GM19043 (cell line): ENCODE measurements at regions not wholly inside any gene's neighbourhood (a gene's known extent, or its start where the extent isn't known, plus 50 kb on each side); places are given as distances from the start of the nearest gene placed in this dataset.
"Not testable (repeated sequence)": the region's sequence is repeated elsewhere in the genome, so short reads cannot be mapped to it uniquely, and the experiment has no call there.

Experiments
- ATAC-seq: cut with Tn5 transposase; IDR thresholded peaks from one replicate; pipeline ENCODE4 v1.9.1; 2021; ENCODE audit warnings: low read depth; ENCODE audit not compliant: unreplicated experiment

- ATAC-seq: no peak
Measured at GRCh38 chr5:27748847-27749246, 710.5 kb upstream of the CDH9 start.

DNA sequence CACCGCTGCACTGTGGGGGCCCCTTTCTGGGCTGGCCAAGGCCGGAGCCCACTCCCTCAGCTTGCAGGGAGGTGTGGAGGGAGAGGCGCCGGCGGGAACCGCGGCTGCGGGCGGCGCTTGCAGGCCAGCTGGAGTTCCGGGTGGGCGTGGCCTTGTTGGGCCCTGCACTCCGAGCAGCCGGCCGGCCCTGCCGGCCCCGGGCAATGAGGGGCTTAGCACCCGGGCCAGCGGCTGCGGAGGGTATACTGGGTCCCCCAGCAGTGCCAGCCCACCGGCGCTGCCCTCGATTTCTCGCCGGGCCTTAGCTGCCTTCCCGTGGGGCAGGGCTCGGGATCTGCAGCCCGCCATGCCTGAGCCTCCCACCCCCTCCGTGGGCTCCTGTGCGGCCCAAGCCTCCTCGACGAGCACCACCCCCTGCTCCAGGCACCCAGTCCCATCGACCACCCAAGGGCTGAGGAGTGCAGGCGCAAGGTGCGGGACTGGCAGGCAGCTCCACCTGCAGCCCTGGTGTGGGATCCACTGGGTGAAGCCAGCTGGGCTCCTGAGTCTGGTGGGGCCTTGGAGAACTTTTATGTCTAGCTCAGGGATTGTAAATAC, 705.1 kb upstream of the CDH9 start:
- ATAC-seq: not testable (repeated sequence)

DNA sequence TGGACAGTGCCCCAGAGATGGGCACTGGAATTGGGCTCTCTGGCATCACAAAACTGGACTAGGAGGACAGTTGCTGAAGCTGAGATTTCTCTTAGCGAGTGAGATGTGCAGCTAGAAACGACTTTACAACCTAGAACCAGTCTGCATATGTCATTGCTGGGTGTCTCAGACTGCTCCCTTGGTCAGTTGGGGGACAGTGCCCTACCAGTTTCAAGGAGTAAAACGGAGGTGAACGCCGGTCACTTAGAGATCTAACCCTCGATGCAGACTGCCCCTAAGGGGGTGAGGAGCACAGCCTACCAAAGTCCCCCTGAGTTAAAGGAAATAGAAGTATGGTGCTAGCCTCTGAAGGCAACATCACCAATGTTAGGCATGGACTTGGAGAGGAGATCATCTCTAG, 704.4 kb upstream of the CDH9 start:
- no peak for ATAC-seq

DNA sequence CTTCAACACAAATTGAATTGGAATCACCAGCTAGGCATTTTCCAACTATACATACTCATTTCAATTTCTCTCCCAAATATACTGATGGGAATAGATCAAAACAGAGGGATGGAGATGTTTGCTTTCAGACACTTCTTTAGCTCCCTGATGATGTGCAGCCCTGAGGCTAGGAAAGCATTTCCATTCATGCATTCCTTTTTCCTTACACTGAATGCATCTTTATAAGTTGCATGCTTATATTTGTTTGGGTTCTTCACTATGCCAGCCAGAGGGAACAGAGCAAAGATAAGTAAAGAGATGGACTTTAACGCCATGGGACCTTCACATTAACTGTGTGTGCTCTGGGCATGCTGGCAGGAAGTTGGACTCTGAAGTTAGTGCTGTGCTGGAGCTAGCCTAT, 696.5 kb upstream of the CDH9 start:
- no peak for ATAC-seq

DNA sequence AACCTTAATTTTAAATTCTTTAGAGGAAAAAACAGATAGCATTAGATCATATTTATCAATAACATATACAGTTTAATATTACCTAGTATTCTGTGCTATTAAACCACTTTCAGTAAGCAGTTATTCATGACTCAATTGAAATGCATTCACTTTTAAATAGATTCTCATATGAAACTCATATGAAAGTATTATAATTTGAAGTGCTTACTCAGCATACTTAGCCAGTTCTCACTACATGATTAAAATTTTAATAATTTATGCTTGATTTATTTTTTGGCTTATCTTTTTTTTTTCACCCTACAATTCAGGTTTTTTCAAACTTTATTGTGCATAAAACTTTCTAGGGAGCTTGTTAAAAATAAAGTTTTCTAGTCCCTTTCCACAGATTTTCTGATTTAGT, 694.9 kb upstream of the CDH9 start:
- no peak for ATAC-seq

- ATAC-seq: no peak
Measured at GRCh38 chr5:27727254-27727653, 688.9 kb upstream of the CDH9 start.

DNA sequence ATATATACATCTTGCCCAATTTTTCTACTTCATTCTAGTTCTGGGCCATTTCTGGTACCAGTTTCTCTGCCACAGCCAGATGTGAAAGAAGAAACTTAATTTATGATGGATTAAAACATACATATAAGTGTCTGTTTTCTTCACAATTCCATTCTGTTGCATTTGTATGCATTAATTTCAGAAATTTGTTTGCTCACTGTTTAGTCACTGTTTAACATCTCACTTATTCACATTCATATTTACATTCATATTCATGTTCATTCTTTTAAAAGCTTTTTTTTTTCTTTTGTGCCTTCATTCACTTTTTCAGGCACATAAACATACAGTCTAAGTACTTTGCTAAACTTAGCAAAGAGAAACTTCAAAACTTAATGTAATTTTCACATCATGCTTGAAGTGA, 684.0 kb upstream of the CDH9 start:
- ATAC-seq: no peak

GRCh38 chr5:27708534-27708933, 670.1 kb upstream of the CDH9 start:
- no peak for ATAC-seq

DNA sequence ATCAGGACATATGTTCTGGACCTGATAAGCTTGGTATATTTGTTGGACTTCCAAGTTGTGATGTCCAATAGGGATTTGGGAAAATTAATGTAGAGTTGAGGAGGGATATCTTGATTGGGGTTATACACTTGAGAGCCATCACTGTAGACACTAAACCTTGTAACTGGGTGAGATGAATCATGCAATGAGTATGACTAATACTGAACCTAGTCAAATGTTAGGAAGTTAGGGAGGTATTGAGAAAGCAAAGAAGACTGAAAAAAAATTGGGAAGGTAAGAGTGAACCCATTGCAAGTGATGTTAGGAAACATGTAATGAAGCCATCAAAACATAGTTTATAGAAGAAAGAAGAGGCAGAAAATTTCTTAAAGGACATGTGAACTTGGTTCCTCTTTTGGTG, 668.4 kb upstream of the CDH9 start:
- no peak for ATAC-seq

- ATAC-seq: no peak
Measured at GRCh38 chr5:27705661-27706060, 667.3 kb upstream of the CDH9 start.

DNA sequence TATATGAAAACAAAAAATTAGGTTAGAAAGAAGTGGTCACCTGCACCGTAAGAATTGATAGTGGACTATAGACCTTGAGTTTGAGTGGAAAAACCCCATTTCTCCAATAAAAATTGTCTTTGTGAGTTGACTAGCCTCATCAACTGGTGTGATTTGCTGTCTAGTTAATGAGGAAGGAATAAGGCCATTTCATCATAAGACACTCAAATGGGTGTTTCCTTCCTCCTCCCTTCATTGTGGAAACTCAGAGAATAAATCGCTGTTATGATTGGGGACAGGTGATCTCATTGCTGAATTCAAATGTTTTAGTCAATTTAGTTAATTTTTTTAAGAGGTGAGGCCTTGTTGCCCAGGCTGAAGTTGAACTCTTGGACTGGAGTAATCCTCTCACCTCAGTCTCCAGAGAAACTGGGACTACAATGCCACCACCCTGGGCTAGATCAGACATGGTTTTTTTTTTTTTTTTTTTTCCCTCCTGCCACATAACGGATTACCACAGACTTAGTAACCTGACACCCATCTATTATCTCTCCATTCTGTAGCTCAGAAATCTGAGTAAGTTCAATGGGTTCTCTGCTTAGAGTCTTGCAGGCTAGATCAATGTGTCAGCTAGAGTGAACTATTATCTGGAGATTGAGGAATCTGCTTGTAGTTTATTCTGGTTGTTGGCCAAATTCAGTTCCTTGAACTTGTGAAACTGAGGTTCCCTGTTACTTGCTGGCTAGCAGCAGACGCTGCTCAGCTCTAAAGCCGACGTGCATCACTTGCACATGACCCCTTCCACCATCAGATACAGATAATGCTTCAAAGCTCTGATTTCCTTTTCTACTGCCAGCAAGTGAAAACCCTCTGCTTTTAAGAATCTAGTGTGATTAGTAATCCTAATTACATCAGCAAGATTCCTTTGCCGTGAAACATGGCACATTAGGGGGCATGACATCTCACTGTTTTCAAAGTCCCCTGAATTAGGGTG, 663.8 kb upstream of the CDH9 start:
- no peak for ATAC-seq

DNA sequence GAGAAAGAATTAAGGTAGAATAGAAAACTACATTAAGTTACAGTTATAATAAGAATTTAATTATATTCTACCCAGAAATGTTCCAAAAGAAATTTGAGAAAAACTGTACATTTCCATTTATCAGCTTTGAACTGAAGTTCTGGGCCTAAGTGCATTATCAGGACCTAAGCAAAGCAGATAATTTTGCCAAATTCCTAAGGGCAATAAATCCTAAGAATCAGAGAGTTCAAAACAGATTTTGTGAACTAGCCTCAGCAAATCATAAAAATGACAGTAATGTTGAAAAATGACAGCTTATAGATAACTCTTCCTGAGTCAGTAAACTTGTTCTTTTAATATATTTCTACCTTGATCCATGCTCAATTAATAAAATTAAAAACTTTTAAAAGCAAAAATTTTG, 662.1 kb upstream of the CDH9 start:
- no peak for ATAC-seq

DNA sequence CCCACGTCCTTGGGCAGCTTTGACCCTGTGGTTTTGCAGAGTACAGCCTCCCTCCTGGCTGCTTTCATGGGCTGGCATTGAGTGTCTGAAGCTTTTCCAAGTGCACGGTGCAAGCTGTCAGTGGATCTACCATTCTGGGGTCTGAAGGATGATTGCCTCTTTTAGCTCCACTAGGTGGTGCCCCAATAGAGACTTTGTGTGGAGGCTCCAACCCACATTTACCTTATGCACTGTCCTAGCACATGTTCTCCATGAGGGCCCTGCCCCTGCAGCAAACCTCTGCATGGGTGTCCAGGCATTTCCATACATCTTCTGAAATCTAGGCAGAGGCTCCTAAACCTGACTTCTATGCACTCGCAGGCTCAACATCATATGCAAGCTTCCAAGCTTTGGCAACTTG, 644.2 kb upstream of the CDH9 start:
- no peak for ATAC-seq

DNA sequence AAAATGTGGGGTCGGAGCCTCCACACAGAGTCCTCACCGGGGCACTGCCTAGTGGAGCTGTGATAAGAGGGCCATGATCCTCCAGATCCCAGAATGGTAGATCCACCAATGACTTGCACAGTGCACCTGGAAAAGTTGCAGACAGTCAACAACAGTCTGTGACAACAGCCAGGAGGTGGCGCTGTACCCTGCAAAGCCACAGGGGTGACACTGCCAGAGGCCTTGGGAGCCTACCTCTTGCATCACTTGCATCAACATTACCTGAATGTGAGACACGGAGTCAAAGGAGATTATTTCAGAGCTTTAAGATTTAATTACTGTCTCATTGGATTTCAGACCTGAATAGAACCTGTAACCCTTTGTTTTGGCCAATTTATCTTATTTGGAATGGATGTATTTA, 614.1 kb upstream of the CDH9 start:
- no peak for ATAC-seq

GRCh38 chr5:27639005-27639612, 600.7 kb upstream of the CDH9 start:
- ATAC-seq: no peak

GRCh38 chr5:27619982-27620381, 581.6 kb upstream of the CDH9 start:
- no peak for ATAC-seq

DNA sequence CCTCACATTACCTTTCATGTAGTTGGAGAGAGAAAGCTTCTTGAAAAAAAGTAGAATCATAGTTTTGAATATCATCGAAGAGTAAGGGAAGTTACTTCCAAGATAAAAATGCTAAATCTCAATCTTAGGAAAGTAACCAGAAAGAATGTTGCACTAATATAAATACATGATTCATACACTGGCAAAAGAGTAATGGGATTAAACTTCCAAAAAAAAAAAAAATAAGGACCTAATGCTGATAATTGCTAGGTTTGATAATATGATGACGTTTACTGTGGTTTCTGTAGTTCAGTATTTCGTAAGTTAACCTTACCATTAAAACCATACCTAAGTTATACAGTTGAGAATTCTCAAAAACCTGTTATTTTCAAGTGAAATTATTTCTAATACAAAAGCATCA, 573.8 kb upstream of the CDH9 start:
- ATAC-seq: no peak

DNA sequence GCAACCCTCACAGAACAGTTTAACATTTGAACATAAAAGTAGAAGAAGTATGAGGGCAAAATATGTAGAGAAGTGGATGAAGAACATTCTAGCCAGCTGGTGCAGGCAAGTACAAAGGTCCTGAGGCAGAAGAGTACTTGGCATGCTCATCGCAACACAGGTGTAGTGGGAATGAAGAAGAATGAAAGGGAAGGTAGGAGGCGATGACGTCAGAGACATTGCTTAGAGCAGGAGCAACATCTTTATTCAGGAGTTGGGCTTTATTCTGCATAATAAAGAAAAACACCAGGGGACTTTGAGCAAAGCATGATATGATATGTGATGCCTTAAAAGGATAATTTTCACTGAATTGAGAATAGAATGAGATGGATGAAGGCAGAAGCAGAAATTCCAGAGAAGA, 570.6 kb upstream of the CDH9 start:
- no peak for ATAC-seq

- ATAC-seq: no peak
Measured at GRCh38 chr5:27598576-27598975, 560.2 kb upstream of the CDH9 start.

- ATAC-seq: no peak
Measured at GRCh38 chr5:27594141-27594540, 555.8 kb upstream of the CDH9 start.

DNA sequence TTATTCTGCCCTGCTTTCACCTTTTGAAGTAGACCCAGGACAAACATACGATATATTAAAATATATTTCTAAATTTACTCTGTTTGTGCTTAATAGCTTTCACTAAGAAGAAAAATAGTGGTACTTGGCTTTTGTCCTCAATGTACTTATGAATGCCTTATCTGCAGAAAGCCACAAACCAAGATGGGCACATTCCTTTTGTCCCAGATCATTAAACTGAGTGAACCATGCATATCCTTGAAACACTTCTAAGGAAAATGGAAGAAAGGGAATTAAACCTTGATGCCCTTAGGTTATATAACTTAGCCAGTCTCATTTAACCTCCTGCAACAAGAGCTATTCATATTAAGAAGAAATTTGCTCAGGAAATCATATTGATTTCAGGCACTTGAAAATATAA, 553.8 kb upstream of the CDH9 start:
- no peak for ATAC-seq

GRCh38 chr5:27590503-27590902, 552.1 kb upstream of the CDH9 start:
- no peak for ATAC-seq
